GM12875 (cell line): ENCODE measurements at regions not wholly inside any gene's neighbourhood (a gene's known extent, or its start where the extent isn't known, plus 50 kb on each side); places are given as distances from the start of the nearest gene placed in this dataset.

Experiments
- H3K4me3 ChIP-seq: one replicate; pipeline ENCODE4 v1.5.1; 2011; ENCODE audit warnings: low read depth, low read length, control low read depth
- TF ChIP-seq, protein P1 (sequence below): IDR thresholded peaks from 2 replicates; pipeline ENCODE4 v1.5.1; 2011; ENCODE audit warnings: low read depth, mild to moderate bottlenecking, control low read depth, inconsistent platforms, low read length, moderate library complexity, borderline replicate concordance; ENCODE audit not compliant: insufficient read depth

DNA sequence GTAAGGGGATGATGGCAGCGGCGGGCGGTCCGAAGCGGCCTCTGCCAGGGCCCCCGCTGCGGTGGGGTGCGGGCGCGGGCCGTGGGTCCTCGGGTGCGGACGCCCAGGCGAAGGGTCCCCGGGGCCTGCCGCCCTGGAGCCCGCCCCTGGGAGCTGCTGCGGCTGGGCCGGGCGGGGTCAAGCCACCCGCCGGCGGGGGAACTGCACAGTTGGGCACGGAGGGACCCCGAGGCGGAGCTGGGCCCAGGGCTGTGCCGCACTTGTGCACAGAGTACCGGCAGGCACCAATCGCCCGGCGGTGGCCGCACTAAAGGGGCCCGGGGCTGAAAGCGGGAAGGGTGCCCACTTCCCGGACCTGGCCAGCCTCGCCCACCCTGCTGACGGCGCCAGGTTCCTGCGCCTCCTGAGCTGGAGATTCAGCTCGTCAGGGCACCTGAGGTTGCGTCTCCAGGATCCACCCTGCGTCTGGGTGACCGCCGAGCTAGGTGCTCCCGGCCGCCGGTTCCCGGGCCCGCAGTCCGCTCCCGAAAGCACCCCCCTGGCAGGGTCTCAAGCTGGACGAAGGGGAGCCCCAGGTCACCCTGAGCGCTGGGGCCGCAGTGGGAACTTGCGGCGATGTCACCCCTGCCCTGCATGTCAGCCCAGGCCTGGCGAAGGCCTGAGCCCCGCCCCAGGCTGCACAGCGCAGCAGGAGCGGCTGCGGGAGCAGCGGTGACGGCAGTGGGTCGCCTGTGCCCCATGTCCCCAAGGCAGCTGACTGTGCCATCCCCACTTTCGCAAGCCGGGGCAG is 56.7 kb upstream of the ETV3 start:
- TF ChIP-seq, protein P1, sequence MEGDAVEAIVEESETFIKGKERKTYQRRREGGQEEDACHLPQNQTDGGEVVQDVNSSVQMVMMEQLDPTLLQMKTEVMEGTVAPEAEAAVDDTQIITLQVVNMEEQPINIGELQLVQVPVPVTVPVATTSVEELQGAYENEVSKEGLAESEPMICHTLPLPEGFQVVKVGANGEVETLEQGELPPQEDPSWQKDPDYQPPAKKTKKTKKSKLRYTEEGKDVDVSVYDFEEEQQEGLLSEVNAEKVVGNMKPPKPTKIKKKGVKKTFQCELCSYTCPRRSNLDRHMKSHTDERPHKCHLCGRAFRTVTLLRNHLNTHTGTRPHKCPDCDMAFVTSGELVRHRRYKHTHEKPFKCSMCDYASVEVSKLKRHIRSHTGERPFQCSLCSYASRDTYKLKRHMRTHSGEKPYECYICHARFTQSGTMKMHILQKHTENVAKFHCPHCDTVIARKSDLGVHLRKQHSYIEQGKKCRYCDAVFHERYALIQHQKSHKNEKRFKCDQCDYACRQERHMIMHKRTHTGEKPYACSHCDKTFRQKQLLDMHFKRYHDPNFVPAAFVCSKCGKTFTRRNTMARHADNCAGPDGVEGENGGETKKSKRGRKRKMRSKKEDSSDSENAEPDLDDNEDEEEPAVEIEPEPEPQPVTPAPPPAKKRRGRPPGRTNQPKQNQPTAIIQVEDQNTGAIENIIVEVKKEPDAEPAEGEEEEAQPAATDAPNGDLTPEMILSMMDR: no peak
- no peak overlapping the region for H3K4me3 ChIP-seq

DNA sequence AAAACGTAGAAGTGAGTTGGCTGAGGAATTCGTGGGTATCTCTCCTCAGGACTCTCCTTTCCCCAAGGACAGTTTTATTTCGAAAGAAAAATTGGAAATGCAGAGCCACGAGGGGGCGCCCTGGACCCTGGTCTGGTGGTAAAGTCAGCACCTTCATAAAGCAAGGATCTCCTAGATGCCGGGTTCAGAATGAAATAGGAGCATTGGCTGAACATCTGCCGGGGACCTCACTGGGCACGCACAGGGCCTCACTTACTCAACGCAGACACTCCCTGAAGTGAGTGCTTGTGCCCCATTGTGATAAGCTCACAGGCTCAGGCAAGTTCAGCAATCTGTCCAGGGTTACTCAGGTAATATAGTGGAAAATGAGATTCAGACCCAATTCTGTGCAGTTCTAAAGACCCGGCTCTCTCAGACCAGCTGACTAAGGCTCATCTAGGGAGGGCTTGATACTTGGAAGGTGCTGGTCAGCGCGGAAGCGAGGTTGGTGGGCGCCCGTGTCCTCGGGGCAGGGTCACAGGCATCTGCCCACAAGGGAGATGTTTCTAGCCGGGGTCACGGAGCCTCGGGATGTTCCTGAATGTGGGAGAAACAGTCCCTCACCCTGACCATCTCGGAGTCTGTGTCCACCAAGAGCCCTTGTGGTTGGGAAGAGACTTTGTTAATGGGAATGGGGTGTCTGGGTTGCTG is 55.7 kb upstream of the ETV3 start:
- H3K4me3 ChIP-seq: no peak overlapping the region
- TF ChIP-seq, protein P1: peak; percentile 72

DNA sequence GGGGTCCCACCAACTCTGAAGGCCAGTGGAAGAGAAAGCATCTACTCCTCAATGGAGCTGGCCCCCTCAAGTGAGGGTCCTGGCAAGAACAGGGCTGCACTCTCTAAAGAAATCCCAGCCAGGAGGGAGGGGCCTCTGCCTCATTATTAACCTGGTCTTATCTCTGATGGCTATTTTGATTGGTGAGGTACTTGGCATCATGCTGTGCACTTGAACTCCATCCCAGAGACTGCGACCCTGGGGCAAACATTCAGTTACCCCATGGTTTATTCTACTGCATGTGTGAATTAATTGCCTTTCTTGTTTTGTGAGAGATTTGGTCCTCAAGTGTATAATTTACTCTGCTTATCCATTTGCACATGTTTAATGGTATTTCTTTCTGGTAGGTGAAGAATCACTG is 55.0 kb upstream of the ETV3 start:
- H3K4me3 ChIP-seq: no peak overlapping the region
- TF ChIP-seq, protein P1: no peak

DNA sequence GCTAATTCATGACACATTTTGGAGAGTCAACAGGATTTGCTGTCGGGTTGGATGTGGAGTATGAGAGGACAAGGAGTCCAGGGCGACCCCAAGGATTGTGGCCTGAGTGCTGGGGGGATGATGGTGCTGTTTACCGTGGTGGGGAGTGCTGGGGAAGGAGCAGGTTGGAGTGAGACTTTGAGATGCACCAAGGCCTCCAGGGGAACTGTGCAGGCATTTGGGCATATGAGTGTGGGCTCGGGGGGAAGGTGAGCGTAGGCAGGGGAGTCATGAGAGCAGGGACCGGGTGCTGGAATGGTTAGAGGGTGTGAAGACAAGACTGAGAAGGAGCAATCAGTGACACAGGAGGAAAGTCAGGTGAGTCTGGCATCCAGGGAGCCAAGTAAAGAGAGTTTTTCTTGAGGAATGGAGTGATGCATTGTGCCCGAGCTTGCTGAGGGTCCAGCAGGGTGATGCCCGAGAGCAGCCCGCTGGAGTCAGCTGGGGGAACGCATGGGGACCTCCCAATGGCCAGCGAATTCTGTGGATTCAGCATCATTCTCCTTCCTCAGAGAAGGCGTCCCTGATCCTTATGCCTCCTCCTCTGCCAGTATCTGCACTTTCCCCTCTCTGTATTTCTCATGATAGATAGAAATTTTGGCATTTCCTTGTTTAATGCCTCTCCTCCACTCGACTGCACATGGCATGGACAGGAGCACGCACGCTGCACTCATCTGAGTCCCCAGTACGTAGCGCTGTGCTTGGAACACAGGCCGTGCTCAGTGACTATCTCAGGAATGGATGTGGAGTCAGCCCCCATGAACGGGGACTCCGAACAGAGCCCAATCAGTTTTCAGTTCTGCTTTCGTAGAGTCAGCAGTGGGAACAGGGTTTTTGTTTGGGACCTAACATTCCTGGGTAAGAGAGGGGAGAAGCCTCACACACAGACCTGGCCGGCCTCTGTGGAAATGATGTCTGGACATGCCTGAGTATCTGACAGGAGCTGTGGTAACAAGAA is 52.1 kb upstream of the ETV3 start:
- no peak overlapping the region for H3K4me3 ChIP-seq
- TF ChIP-seq, protein P1: no peak

DNA sequence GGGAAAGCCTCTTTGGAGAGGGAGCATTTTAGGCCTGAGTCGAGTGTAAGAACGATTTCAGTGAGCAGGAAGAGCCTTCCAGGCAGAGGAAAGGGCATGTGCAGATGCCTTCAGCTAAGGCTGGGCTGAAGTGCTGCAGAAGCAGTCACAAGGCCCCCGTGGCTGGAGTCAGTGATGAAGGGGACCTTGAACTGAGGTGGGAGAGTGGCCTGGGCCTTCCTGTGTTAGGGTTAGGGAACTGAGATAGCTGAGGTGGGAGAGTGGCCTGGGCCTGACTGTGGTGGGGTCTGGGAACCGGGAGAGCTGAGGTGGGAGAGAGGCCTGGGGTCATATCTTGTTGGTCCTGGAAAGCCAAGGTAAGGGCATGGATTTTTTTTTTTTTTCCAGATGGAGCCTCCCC is 50.9 kb upstream of the ETV3 start:
- TF ChIP-seq, protein P1: no peak
- H3K4me3 ChIP-seq: no peak overlapping the region
